ENCODE measurements at regions not wholly inside any gene's neighbourhood (a gene's known extent, or its start where the extent isn't known, plus 50 kb on each side); places are given as distances from the start of the nearest gene placed in this dataset.

- no peak for TF ChIP-seq ZFX (IDR thresholded peaks at IDR 0.05; ENCODE audit: borderline replicate concordance)
- no peak for TF ChIP-seq CTCF (IDR thresholded peaks at IDR 0.05)
These were observed 239.5 kb upstream of the PPP1R3A start for GRCh38 chr7:114158275-114158674.

GRCh38 chr7:114156178-114156577, 237.4 kb upstream of the PPP1R3A start:
- TF ChIP-seq ZFX (IDR thresholded peaks at IDR 0.05; ENCODE audit: borderline replicate concordance) (no peak), CTCF (IDR thresholded peaks at IDR 0.05) (no peak)
- no peak overlapping the region for H3K27ac ChIP-seq

More at GRCh38 chr7:114158275-114158674, 239.5 kb upstream of the PPP1R3A start:
- H3K27ac ChIP-seq: no peak overlapping the region

- TF ChIP-seq CTCF (IDR thresholded peaks at IDR 0.05) (no peak), ZFX (IDR thresholded peaks at IDR 0.05; ENCODE audit: borderline replicate concordance) (no peak)
- H3K27ac ChIP-seq: no peak overlapping the region
These were observed 236.6 kb upstream of the PPP1R3A start for GRCh38 chr7:114155116-114156110.

GRCh38 chr7:114153700-114154099, 234.9 kb upstream of the PPP1R3A start:
- TF ChIP-seq CTCF (IDR thresholded peaks at IDR 0.05): no peak
- no peak for TF ChIP-seq ZFX (IDR thresholded peaks at IDR 0.05; ENCODE audit: borderline replicate concordance)
- H3K27ac ChIP-seq: no peak overlapping the region

- TF ChIP-seq CTCF (IDR thresholded peaks at IDR 0.05): no peak
- no peak for TF ChIP-seq ZFX (IDR thresholded peaks at IDR 0.05; ENCODE audit: borderline replicate concordance)
- no peak overlapping the region for H3K27ac ChIP-seq
These were observed 233.6 kb upstream of the PPP1R3A start for GRCh38 chr7:114152314-114152938.

- H3K27ac ChIP-seq: no peak overlapping the region
- TF ChIP-seq CTCF (IDR thresholded peaks at IDR 0.05): no peak
- no peak for TF ChIP-seq ZFX (IDR thresholded peaks at IDR 0.05; ENCODE audit: borderline replicate concordance)
These were observed 233.0 kb upstream of the PPP1R3A start for GRCh38 chr7:114151777-114152176.

- no peak for TF ChIP-seq ZFX (IDR thresholded peaks at IDR 0.05; ENCODE audit: borderline replicate concordance)
- no peak for TF ChIP-seq CTCF (IDR thresholded peaks at IDR 0.05)
- H3K27ac ChIP-seq: no peak overlapping the region
These were observed 231.9 kb upstream of the PPP1R3A start for GRCh38 chr7:114150689-114151088.
